ENCODE measurements at regions not wholly inside any gene's neighbourhood (a gene's known extent, or its start where the extent isn't known, plus 50 kb on each side); places are given as distances from the start of the nearest gene placed in this dataset.
"Not testable (repeated sequence)": the region's sequence is repeated elsewhere in the genome, so short reads cannot be mapped to it uniquely, and the experiment has no call there.

GRCh38 chr3:105139881-105140560, 226.7 kb upstream of the ALCAM start:
- ATAC-seq: no peak
- TF ChIP-seq POLR2A (IDR thresholded peaks at IDR 0.05) (no peak), CTCF (IDR thresholded peaks at IDR 0.05) (no peak)
- WGBS, 4 donors: 81 to 89% (median 88%) methylated on average over 7 of the region's 7 CpGs

GRCh38 chr3:105140899-105141367, 225.8 kb upstream of the ALCAM start:
- Histone ChIP-seq H3K4me3 (no peak overlapping the region), H3K36me3 (no peaks in the 10 kb centered on the region), H3K27me3 (no peaks in the 10 kb centered on the region), H3K27ac (no peak overlapping the region), H3K4me1 (peaks cover 0 to 10% (median 0%) of the 10 kb centered on the region in 12 donors), H3K9me3 (no peaks in the 10 kb centered on the region)
- intact Hi-C loops (cut with DNase I): no loop called here
- TF ChIP-seq CTCF (IDR thresholded peaks at IDR 0.05) (no peak), POLR2A (IDR thresholded peaks at IDR 0.05) (no peak)
- ATAC-seq (no peak), DNase-seq (no peak)
- WGBS, 4 donors: 55 to 69% (median 65%) methylated on average over 2 of the region's 2 CpGs

More at GRCh38 chr3:105139881-105140560, 226.7 kb upstream of the ALCAM start:
- peaks cover 0 to 10% (median 0%) of the 10 kb centered on the region in 12 donors for H3K4me1 ChIP-seq
- H3K27ac ChIP-seq: no peak overlapping the region
- no peak overlapping the region for H3K4me3 ChIP-seq
- no peak for DNase-seq
- intact Hi-C loops (cut with DNase I): no loop called here
- no peaks in the 10 kb centered on the region for H3K9me3 ChIP-seq
- H3K27me3 ChIP-seq: no peaks in the 10 kb centered on the region
- H3K36me3 ChIP-seq: no peaks in the 10 kb centered on the region

- no peaks in the 10 kb centered on the region for H3K36me3 ChIP-seq
- TF ChIP-seq POLR2A (IDR thresholded peaks at IDR 0.05): no peak
- TF ChIP-seq CTCF (IDR thresholded peaks at IDR 0.05): no peak
- no peak overlapping the region for H3K27ac ChIP-seq
- 57 to 63% (median 62%) methylated on average over 1 of the region's 1 CpG for WGBS, 4 donors
- ATAC-seq (no peak), DNase-seq (no peak)
- H3K4me1 ChIP-seq: peaks cover 0 to 10% (median 0%) of the 10 kb centered on the region in 12 donors
- H3K9me3 ChIP-seq: no peaks in the 10 kb centered on the region
- no peaks in the 10 kb centered on the region for H3K27me3 ChIP-seq
- no peak overlapping the region for H3K4me3 ChIP-seq
- intact Hi-C loops (cut with DNase I): no loop called here
These were observed 221.9 kb upstream of the ALCAM start for GRCh38 chr3:105144837-105145236.

- Histone ChIP-seq H3K27ac (no peak overlapping the region), H3K36me3 (no peaks in the 10 kb centered on the region), H3K9me3 (no peaks in the 10 kb centered on the region), H3K27me3 (no peaks in the 10 kb centered on the region), H3K4me1 (peaks cover 0 to 8% (median 0%) of the 10 kb centered on the region in 12 donors), H3K4me3 (no peak overlapping the region)
- intact Hi-C loops (cut with DNase I): no loop called here
- WGBS, 4 donors: 44 to 62% (median 55%) methylated on average over 1 of the region's 1 CpG
- TF ChIP-seq CTCF (IDR thresholded peaks at IDR 0.05): no peak
- no peak for TF ChIP-seq POLR2A (IDR thresholded peaks at IDR 0.05)
- ATAC-seq (no peak), DNase-seq (no peak)
These were observed 221.2 kb upstream of the ALCAM start for GRCh38 chr3:105145511-105145910.

GRCh38 chr3:105149197-105149596, 217.5 kb upstream of the ALCAM start:
- 76 to 82% (median 80%) methylated on average over 3 of the region's 3 CpGs for WGBS, 4 donors
- H3K27ac ChIP-seq; intact Hi-C loops (cut with DNase I); H3K4me1 ChIP-seq; H3K27me3 ChIP-seq; DNase-seq; H3K9me3 ChIP-seq; H3K4me3 ChIP-seq; H3K36me3 ChIP-seq; ATAC-seq: not testable (repeated sequence)
